HepG2 (cell line): ENCODE measurements at regions not wholly inside any gene's neighbourhood (a gene's known extent, or its start where the extent isn't known, plus 50 kb on each side); places are given as distances from the start of the nearest gene placed in this dataset.

Source experiments
- AGO2 ChIP-seq: fragments of 200-400 bp; formaldehyde crosslinking; optimal IDR thresholded peaks from 2 replicates; pipeline ENCODE3; 2017; ENCODE audit warnings: mild to moderate bottlenecking, low read depth, low read length, moderate library complexity
- DBP ChIP-seq: sonication (generic); formaldehyde crosslinking; IDR thresholded peaks from 2 replicates; pipeline ENCODE4 v1.4.0; 2020; ENCODE audit warnings: missing genetic modification reagents; ENCODE audit errors: not compliant biosample characterization
- FOXK2 ChIP-seq: fragments of 450-650 bp; IDR thresholded peaks from 2 replicates; pipeline ENCODE4 v1.6.1; 2016
- HIVEP1 ChIP-seq: sonication (generic); formaldehyde crosslinking; IDR thresholded peaks from 2 replicates; pipeline ENCODE4 v1.4.0; 2020; ENCODE audit warnings: mild to moderate bottlenecking, missing genetic modification reagents
- KLF15 ChIP-seq: sonication (generic); formaldehyde crosslinking; IDR thresholded peaks from 2 replicates; pipeline ENCODE4 v1.8.1; 2023; ENCODE audit warnings: borderline replicate concordance, mild to moderate bottlenecking, inconsistent platforms, missing genetic modification reagents, mixed read lengths
- MEF2D ChIP-seq: sonication (generic); formaldehyde crosslinking; IDR thresholded peaks from 2 replicates; pipeline ENCODE4 v1.5.1; 2020; ENCODE audit warnings: mild to moderate bottlenecking, missing genetic modification reagents
- ONECUT2 ChIP-seq: sonication (generic); formaldehyde crosslinking; IDR thresholded peaks from 2 replicates; pipeline ENCODE4 v1.4.0; 2020; ENCODE audit warnings: missing genetic modification reagents
- PHF20 ChIP-seq: sonication (generic); formaldehyde crosslinking; IDR thresholded peaks from 2 replicates; pipeline ENCODE4 v1.5.0; 2020; ENCODE audit warnings: mild to moderate bottlenecking, missing genetic modification reagents
- SKI ChIP-seq: fragments of 450-650 bp; IDR thresholded peaks from one replicate; pipeline ENCODE4 v1.6.1; 2018; ENCODE audit warnings: mild to moderate bottlenecking; ENCODE audit not compliant: partially characterized antibody
- TOE1 ChIP-seq: sonication (generic); formaldehyde crosslinking; IDR thresholded peaks from 2 replicates; pipeline ENCODE4 v1.4.0; 2020; ENCODE audit warnings: mild to moderate bottlenecking, missing genetic modification reagents
- ZKSCAN1 ChIP-seq: fragments of 150-350 bp; IDR thresholded peaks from 2 replicates; pipeline ENCODE4 v1.6.1; 2014; ENCODE audit warnings: low read length
- ZNF609 ChIP-seq: sonication (generic); formaldehyde crosslinking; IDR thresholded peaks from 2 replicates; pipeline ENCODE4 v1.4.0; 2020; ENCODE audit warnings: mild to moderate bottlenecking, missing genetic modification reagents, borderline replicate concordance
- ZNF646 ChIP-seq: sonication (generic); formaldehyde crosslinking; IDR thresholded peaks from 2 replicates; pipeline ENCODE4 v1.9.0; 2021; ENCODE audit warnings: mild to moderate bottlenecking, missing genetic modification reagents
- ZSCAN20 ChIP-seq: sonication (generic); formaldehyde crosslinking; IDR thresholded peaks from 2 replicates; pipeline ENCODE4 v1.4.0; 2020; ENCODE audit warnings: missing genetic modification reagents, mild to moderate bottlenecking, borderline replicate concordance

- TF ChIP-seq ZSCAN20 (CRISPR knock-in tag) (peak; percentile 98), DBP (CRISPR knock-in tag) (peak; percentile 51), ZNF609 (peak; percentile 80), AGO2 (no peak), HIVEP1 (CRISPR knock-in tag) (no peak), FOXK2 (peak; percentile 75; the same call in 1 of the 2 replicates), SKI (peak; percentile 50), TOE1 (CRISPR knock-in tag) (peak; percentile 91; the same call in 1 of the 2 replicates), KLF15 (CRISPR knock-in tag) (no peak; the same call in 1 of the 2 replicates), ONECUT2 (CRISPR knock-in tag) (peak; percentile 71), MEF2D (CRISPR knock-in tag) (peak; percentile 76), ZNF646 (CRISPR knock-in tag) (peak; percentile 77; the same call in 1 of the 2 replicates), ZKSCAN1 (no peak), PHF20 (no peak)
Observed at GRCh38 chr6:137731960-137732616, 135.0 kb upstream of the TNFAIP3 start (continued).
